Lung (tissue), 11 donors: ENCODE measurements at regions not wholly inside any gene's neighbourhood (a gene's known extent, or its start where the extent isn't known, plus 50 kb on each side); places are given as distances from the start of the nearest gene placed in this dataset.

Experiments used
- ATAC-seq: fragments of 200-7000 bp; cut with Tn5 transposase; one replicate; pipeline ENCODE4 v1.9.1; 2020; ENCODE audit warnings: moderate number of reproducible peaks; ENCODE audit not compliant: insufficient read depth, low FRiP score
- DNase-seq, 3 donors: peaks; one replicate each; pipeline ENCODE4 v3.0.0-alpha.2; 2013 to 2017
- H3K27ac ChIP-seq, 2 donors: one replicate each; pipeline ENCODE4 v1.5.1; 2013; ENCODE audit warnings: mild to moderate bottlenecking in 2 of 2, moderate library complexity in 2 of 2, control low read depth in 1 of 2, inconsistent platforms in 1 of 2, low read depth in 1 of 2, low read length in 1 of 2
- H3K27me3 ChIP-seq, 3 donors: one replicate each; pipeline ENCODE4 v1.5.1; 2013; ENCODE audit warnings: low read length in 2 of 3; ENCODE audit not compliant: control insufficient read depth in 3 of 3, insufficient read depth in 3 of 3
- H3K36me3 ChIP-seq, 4 donors: one replicate each; pipeline ENCODE4 v1.5.1; 2013; ENCODE audit warnings: low read length in 4 of 4, mild to moderate bottlenecking in 1 of 4, moderate library complexity in 1 of 4; ENCODE audit not compliant: control insufficient read depth in 4 of 4, insufficient read depth in 4 of 4
- H3K4me1 ChIP-seq, 5 donors: one replicate each; pipeline ENCODE4 v1.5.1; 2013; ENCODE audit warnings: low read length in 5 of 5, mild to moderate bottlenecking in 2 of 5, moderate library complexity in 1 of 5; ENCODE audit not compliant: control insufficient read depth in 5 of 5, insufficient read depth in 5 of 5
- H3K4me3 ChIP-seq: one replicate; pipeline ENCODE4 v1.5.1; 2013; ENCODE audit warnings: mild to moderate bottlenecking, control low read depth, moderate library complexity
- H3K9ac ChIP-seq, 2 donors: one replicate each; pipeline ENCODE4 v1.5.1; 2013; ENCODE audit warnings: low read length in 2 of 2, control low read depth in 1 of 2; ENCODE audit not compliant: insufficient read depth in 1 of 2
- H3K9me3 ChIP-seq, 4 donors: one replicate each; pipeline ENCODE4 v1.5.1; 2013; ENCODE audit warnings: low read length in 3 of 4, mild to moderate bottlenecking in 1 of 4, moderate library complexity in 1 of 4; ENCODE audit not compliant: control insufficient read depth in 4 of 4, insufficient read depth in 3 of 4
- CTCF ChIP-seq: IDR thresholded peaks from 2 replicates; pipeline ENCODE4 v1.5.1; 2012; ENCODE audit warnings: mild to moderate bottlenecking; ENCODE audit errors: control extremely low read depth, extremely low read depth
- WGBS, 2 donors: extraction: QIAGEN DNeasy Blood & Tissue Kit; methylation state at CpG; one replicate each; pipeline ENCODE4 v1.1.7; 2013; 5-methylcytosine and 5-hydroxymethylcytosine counted together
- donor health status: control.
- donor health status: control.
- donor health status: Bipolar disorder and iron deficiency.
- donor health status: healthy.
- donor health status: DM: yes; HTN: yes; CAD: no.

- Histone ChIP-seq H3K9me3 (peaks cover 0 to 2% (median 0%) of the 10 kb centered on the region in 4 donors), H3K9ac (no peak overlapping the region)
- ATAC-seq = no peak
These were observed 1227.7 kb downstream of the EFNB2 start for GRCh38 chr13:105307776-105308175.

GRCh38 chr13:105297839-105298238, 1237.6 kb downstream of the EFNB2 start:
- Histone ChIP-seq H3K27me3 (no peaks in the 10 kb centered on the region), H3K4me1 (no peaks in the 10 kb centered on the region), H3K4me3 (no peak overlapping the region), H3K9ac (no peak overlapping the region), H3K36me3 (no peaks in the 10 kb centered on the region), H3K9me3 (peaks cover 0 to 2% (median 0%) of the 10 kb centered on the region in 4 donors), H3K27ac (no peak overlapping the region)
- ATAC-seq (no peak), DNase-seq (no peak)
- 81 to 92% methylated on average over 7 of the region's 7 CpGs for WGBS, 2 donors
- no peak for TF ChIP-seq CTCF

More at GRCh38 chr13:105307776-105308175, 1227.7 kb downstream of the EFNB2 start:
- H3K4me1 ChIP-seq = no peaks in the 10 kb centered on the region
- H3K4me3 ChIP-seq = no peak overlapping the region
- H3K27ac ChIP-seq = no peak overlapping the region
- no peak for TF ChIP-seq CTCF
- H3K36me3 ChIP-seq = no peaks in the 10 kb centered on the region
- WGBS, 2 donors = 95 to 96% methylated on average over 3 of the region's 3 CpGs
- H3K27me3 ChIP-seq = no peaks in the 10 kb centered on the region
- DNase-seq = no peak

- Histone ChIP-seq H3K4me3 (no peak overlapping the region), H3K27me3 (no peaks in the 10 kb centered on the region), H3K9ac (no peak overlapping the region), H3K9me3 (peaks cover 0 to 2% (median 0%) of the 10 kb centered on the region in 4 donors), H3K4me1 (no peaks in the 10 kb centered on the region), H3K27ac (no peak overlapping the region), H3K36me3 (no peaks in the 10 kb centered on the region)
- no peak for TF ChIP-seq CTCF
- DNase-seq (no peak), ATAC-seq (no peak)
- 29 to 64% methylated on average over 2 of the region's 2 CpGs for WGBS, 2 donors
These were observed 1243.5 kb downstream of the EFNB2 start for GRCh38 chr13:105291987-105292386.

GRCh38 chr13:105290596-105290995, 1244.9 kb downstream of the EFNB2 start:
- ATAC-seq = no peak
- H3K9me3 ChIP-seq = peaks cover 0 to 2% (median 0%) of the 10 kb centered on the region in 4 donors
- H3K4me1 ChIP-seq = no peaks in the 10 kb centered on the region
- 78 to 90% methylated on average over 1 of the region's 1 CpG for whole genome bisulfite sequencing, 2 donors
- no peak overlapping the region for H3K9ac ChIP-seq
- no peaks in the 10 kb centered on the region for H3K27me3 ChIP-seq
- no peak overlapping the region for H3K27ac ChIP-seq
- no peaks in the 10 kb centered on the region for H3K36me3 ChIP-seq
- no peak overlapping the region for H3K4me3 ChIP-seq
- TF ChIP-seq CTCF = no peak
- DNase-seq = no peak
